Gastroesophageal sphincter (tissue), 3 donors: ENCODE measurements at regions not wholly inside any gene's neighbourhood (a gene's known extent, or its start where the extent isn't known, plus 50 kb on each side); places are given as distances from the start of the nearest gene placed in this dataset.

Experiments
- EP300 ChIP-seq: sonication (generic); formaldehyde crosslinking; IDR thresholded peaks from one replicate; pipeline ENCODE4 v1.6.1; 2017; ENCODE audit warnings: antibody characterized with exemption, mild to moderate bottlenecking
- POLR2A ChIP-seq, 2 donors: fragments of 450-650 bp; IDR thresholded peaks; one replicate each; pipeline ENCODE4 v1.6.1; 2017; ENCODE audit warnings: antibody characterized with exemption in 2 of 2, mild to moderate bottlenecking in 2 of 2, moderate library complexity in 1 of 2
- TF ChIP-seq, protein P1 (sequence below), 4 experiments: fragments of 200-600 bp in 2 of 4; fragments of 450-650 bp in 2 of 4; sonication (generic) in 1 of 4; IDR thresholded peaks; one replicate each; pipeline ENCODE4 v1.5.1; 2017 to 2019; ENCODE audit warnings: antibody characterized with exemption in 4 of 4, mild to moderate bottlenecking in 2 of 4, moderate library complexity in 2 of 4

DNA sequence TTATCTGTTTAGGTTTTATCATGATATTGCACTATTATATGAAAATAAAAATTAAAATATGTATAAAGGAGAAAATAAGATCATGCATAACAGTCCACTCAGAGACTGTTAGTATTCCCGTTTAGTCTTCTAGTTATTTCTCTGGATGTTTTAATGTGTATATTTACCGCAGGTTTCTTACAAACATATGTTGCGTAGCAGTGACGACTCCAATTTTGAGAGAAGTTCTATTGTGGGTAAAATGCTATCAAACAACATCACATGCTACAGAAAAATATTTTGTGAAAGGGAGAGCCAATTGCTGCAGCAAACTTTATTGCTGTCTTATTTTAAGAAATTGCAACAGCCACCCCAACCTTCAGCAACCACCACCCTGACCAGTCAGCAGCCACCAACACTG lies 72.4 kb upstream of the NXT1 start:
- TF ChIP-seq, protein P1, sequence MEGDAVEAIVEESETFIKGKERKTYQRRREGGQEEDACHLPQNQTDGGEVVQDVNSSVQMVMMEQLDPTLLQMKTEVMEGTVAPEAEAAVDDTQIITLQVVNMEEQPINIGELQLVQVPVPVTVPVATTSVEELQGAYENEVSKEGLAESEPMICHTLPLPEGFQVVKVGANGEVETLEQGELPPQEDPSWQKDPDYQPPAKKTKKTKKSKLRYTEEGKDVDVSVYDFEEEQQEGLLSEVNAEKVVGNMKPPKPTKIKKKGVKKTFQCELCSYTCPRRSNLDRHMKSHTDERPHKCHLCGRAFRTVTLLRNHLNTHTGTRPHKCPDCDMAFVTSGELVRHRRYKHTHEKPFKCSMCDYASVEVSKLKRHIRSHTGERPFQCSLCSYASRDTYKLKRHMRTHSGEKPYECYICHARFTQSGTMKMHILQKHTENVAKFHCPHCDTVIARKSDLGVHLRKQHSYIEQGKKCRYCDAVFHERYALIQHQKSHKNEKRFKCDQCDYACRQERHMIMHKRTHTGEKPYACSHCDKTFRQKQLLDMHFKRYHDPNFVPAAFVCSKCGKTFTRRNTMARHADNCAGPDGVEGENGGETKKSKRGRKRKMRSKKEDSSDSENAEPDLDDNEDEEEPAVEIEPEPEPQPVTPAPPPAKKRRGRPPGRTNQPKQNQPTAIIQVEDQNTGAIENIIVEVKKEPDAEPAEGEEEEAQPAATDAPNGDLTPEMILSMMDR (IDR thresholded peaks at IDR 0.05): no peak
- TF ChIP-seq POLR2A (IDR thresholded peaks at IDR 0.05) (no peak), EP300 (no peak)
